ENCODE measurements at regions not wholly inside any gene's neighbourhood (a gene's known extent, or its start where the extent isn't known, plus 50 kb on each side); places are given as distances from the start of the nearest gene placed in this dataset.

DNA sequence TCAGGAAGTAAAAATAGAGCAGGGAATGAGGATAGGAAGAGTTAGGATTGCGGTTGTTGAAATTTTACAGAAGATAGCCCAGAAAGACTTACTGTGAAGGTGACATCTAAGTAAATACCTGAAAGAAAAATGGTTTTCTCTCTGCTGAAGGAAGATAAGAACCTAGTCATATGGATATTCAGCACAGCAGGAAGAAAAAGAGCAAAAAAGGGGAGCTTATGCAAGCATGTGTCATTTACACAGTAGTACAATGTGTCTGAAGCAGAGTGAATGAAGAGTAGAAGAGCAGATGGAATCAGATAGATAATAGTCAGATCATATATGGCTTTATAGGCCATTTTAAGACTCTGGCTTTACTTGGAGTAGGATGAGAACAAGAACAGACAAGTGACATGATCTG, 126.9 kb upstream of the TENT5D start:
- Histone ChIP-seq H3K4ac (replicated peaks; ENCODE audit: insufficient read length, low read depth, low read length) (no peak overlapping the region), H4K20me1 (replicated peaks in 1 of 2; ENCODE audit: control insufficient read depth in 1 of 2, insufficient read depth in 2 of 2, low read length in 2 of 2) (no peaks in the 10 kb centered on the region), H3K56ac (replicated peaks; ENCODE audit: insufficient read length, low read depth, low read length) (no peak overlapping the region), H3K23me2 (ENCODE audit: low read depth, low read length) (no peaks in the 10 kb centered on the region), H2AK5ac (ENCODE audit: low read depth, low read length) (no peak overlapping the region), H3K18ac (ENCODE audit: extremely low read depth, low read length) (no peak overlapping the region), H2BK20ac (ENCODE audit: low read length) (no peak overlapping the region), H2BK5ac (ENCODE audit: low read depth, low read length) (no peak overlapping the region), H3K36me3 (ENCODE audit: control insufficient read depth in 2 of 4, insufficient read depth in 4 of 4, low read length in 3 of 4) (no peaks in the 10 kb centered on the region), H3K79me2 (ENCODE audit: control insufficient read depth in 1 of 2, insufficient read depth in 2 of 2, low read length in 2 of 2) (no peaks in the 10 kb centered on the region), H4K5ac (ENCODE audit: insufficient read length, low read depth, low read length) (no peak overlapping the region), H3K14ac (ENCODE audit: insufficient read length) (no peak overlapping the region), H2BK120ac (replicated peaks; ENCODE audit: low read depth, low read length) (no peak overlapping the region), H4K91ac (replicated peaks; ENCODE audit: insufficient read length, low read length) (no peak overlapping the region), H3K4me1 (replicated peaks in 1 of 4; ENCODE audit: control insufficient read depth in 3 of 4, insufficient read depth in 4 of 4, low read length in 3 of 4) (no peaks in the 10 kb centered on the region), H3K4me3 (ENCODE audit: extremely low read depth in 1 of 4, insufficient read depth in 2 of 4, low read depth in 3 of 4, low read length in 4 of 4) (no peak overlapping the region), H3K27ac (ENCODE audit: low read depth, low read length) (no peak overlapping the region), H3K23ac (ENCODE audit: insufficient read length) (no peak overlapping the region), H3K9me3 (ENCODE audit: insufficient read depth in 2 of 2, low read depth in 1 of 2, low read length in 1 of 2) (no peaks in the 10 kb centered on the region), H2BK12ac (ENCODE audit: low read depth, low read length) (no peak overlapping the region), H2AFZ (ENCODE audit: low read length) (no peak overlapping the region), H4K8ac (ENCODE audit: extremely low read depth, insufficient read depth, low read length) (no peak overlapping the region), H3K4me2 (ENCODE audit: insufficient read depth in 1 of 2, low read depth in 2 of 2, low read length in 2 of 2) (no peak overlapping the region), H3K27me3 (replicated peaks in 1 of 4; ENCODE audit: control insufficient read depth in 3 of 4, extremely low read depth in 1 of 4, insufficient read depth in 3 of 4, low read length in 3 of 4) (no peaks in the 10 kb centered on the region), H3K9ac (replicated peaks in 1 of 4; ENCODE audit: extremely low read depth in 1 of 4, low read depth in 3 of 4, low read length in 3 of 4) (no peak overlapping the region), H2BK15ac (ENCODE audit: low read length) (no peak overlapping the region), H3K79me1 (ENCODE audit: low read depth, low read length) (no peaks in the 10 kb centered on the region)
- ChIA-PET CTCF (ENCODE audit: partially characterized antibody) (no interaction called here), POLR2A (ENCODE audit: partially characterized antibody) (no interaction called here)
- TF ChIP-seq RAD21 (IDR thresholded peaks at IDR 0.05 in 1 of 2, conservative IDR thresholded peaks at IDR 0.05 in 1 of 2; ENCODE audit: low read depth in 2 of 2, low read length in 2 of 2) (no peak), TCF12 (IDR thresholded peaks at IDR 0.05; ENCODE audit: low read depth, low read length) (no peak), TAF1 (IDR thresholded peaks at IDR 0.05; ENCODE audit: low read depth, low read length) (no peak), CTBP2 (IDR thresholded peaks at IDR 0.05; ENCODE audit: borderline replicate concordance, insufficient read depth, insufficient read length, low read length) (no peak), CREB1 (IDR thresholded peaks at IDR 0.05) (no peak), SAP30 (IDR thresholded peaks at IDR 0.05; ENCODE audit: insufficient read depth, insufficient replicate concordance, low read length) (no peak), RXRA (IDR thresholded peaks at IDR 0.05; ENCODE audit: insufficient read depth, low read depth, low read length) (no peak), CHD1 (IDR thresholded peaks at IDR 0.05; ENCODE audit: low read depth, low read length) (no peak), BRCA1 (IDR thresholded peaks at IDR 0.05; ENCODE audit: low read depth, low read length) (no peak), CHD2 (IDR thresholded peaks at IDR 0.05; ENCODE audit: low read length) (no peak), JUN (IDR thresholded peaks at IDR 0.05; ENCODE audit: low read depth, low read length) (no peak)
- 67% methylated on average over 1 of the region's 1 CpG; no CpG with 5 or more reads in 1 of the 2 experiments for WGBS, 2 experiments (ENCODE audit: extremely low coverage in 1 of 2, insufficient coverage in 1 of 2, insufficient read length in 1 of 2, insufficient replicate concordance in 2 of 2, low coverage in 1 of 2, low lambda C conversion rate in 2 of 2, missing lambda C conversion rate in 1 of 2)
- DNase-seq (ENCODE audit: low read depth in 1 of 2, low spot score in 2 of 2) (no peak), FAIRE-seq (no peak)
